ENCODE measurements at regions not wholly inside any gene's neighbourhood (a gene's known extent, or its start where the extent isn't known, plus 50 kb on each side); places are given as distances from the start of the nearest gene placed in this dataset.

GRCh38 chr12:38384816-38385378, 68.3 kb downstream of the ALG10B start:
- Histone ChIP-seq H3K27ac (no peak overlapping the region), H3K4me1 (peaks cover 0 to 15% (median 0%) of the 10 kb centered on the region in 4 donors), H3K27me3 (no peaks in the 10 kb centered on the region), H3K9me3 (no peaks in the 10 kb centered on the region), H3K4me3 (no peak overlapping the region), H3K36me3 (no peaks in the 10 kb centered on the region)
- peak in 1 of 3 donors; percentile 30 for DNase-seq
- ATAC-seq = no peak
- 77% methylated on average over 2 of the region's 9 CpGs for WGBS (ENCODE audit: insufficient coverage, low coverage, low lambda C conversion rate, missing lambda C conversion rate)
- intact Hi-C loops (cut with DNase I) = no loop called here
- no peak for TF ChIP-seq POLR2A (IDR thresholded peaks at IDR 0.05)
- TF ChIP-seq CTCF (IDR thresholded peaks at IDR 0.05) = no peak

- Histone ChIP-seq H3K4me1 (peaks cover 0 to 15% (median 0%) of the 10 kb centered on the region in 4 donors), H3K4me3 (no peak overlapping the region), H3K27me3 (no peaks in the 10 kb centered on the region), H3K36me3 (no peaks in the 10 kb centered on the region), H3K27ac (no peak overlapping the region), H3K9me3 (no peaks in the 10 kb centered on the region)
- ATAC-seq = no peak
- TF ChIP-seq CTCF (IDR thresholded peaks at IDR 0.05) (no peak), POLR2A (IDR thresholded peaks at IDR 0.05) (no peak)
- no peak for DNase-seq
- intact Hi-C loops (cut with DNase I) = no loop called here
- 29% methylated on average over 1 of the region's 1 CpG for WGBS (ENCODE audit: insufficient coverage, low coverage, low lambda C conversion rate, missing lambda C conversion rate)
Measured at GRCh38 chr12:38385486-38385885, 68.9 kb downstream of the ALG10B start.

- Histone ChIP-seq H3K27me3 (no peaks in the 10 kb centered on the region), H3K27ac (no peak overlapping the region), H3K36me3 (no peaks in the 10 kb centered on the region), H3K4me1 (peaks cover 0 to 15% (median 0%) of the 10 kb centered on the region in 4 donors), H3K9me3 (no peaks in the 10 kb centered on the region), H3K4me3 (no peak overlapping the region)
- ATAC-seq (peak in 2 of 4 donors; percentile 22 to 36), DNase-seq (no peak)
- intact Hi-C loops (cut with DNase I) = no loop called here
- no peak for TF ChIP-seq POLR2A (IDR thresholded peaks at IDR 0.05)
- 23% methylated on average over 4 of the region's 4 CpGs for WGBS (ENCODE audit: insufficient coverage, low coverage, low lambda C conversion rate, missing lambda C conversion rate)
Measured at GRCh38 chr12:38386205-38386985, 69.8 kb downstream of the ALG10B start.

GRCh38 chr12:38389614-38390013, 73.0 kb downstream of the ALG10B start:
- Histone ChIP-seq H3K36me3 (no peaks in the 10 kb centered on the region), H3K9me3 (no peaks in the 10 kb centered on the region), H3K4me1 (peaks cover 0 to 15% (median 0%) of the 10 kb centered on the region in 4 donors), H3K27me3 (no peaks in the 10 kb centered on the region), H3K27ac (no peak overlapping the region), H3K4me3 (no peak overlapping the region)
- intact Hi-C loops (cut with DNase I) = no loop called here
- DNase-seq (no peak), ATAC-seq (no peak)
- no peak for TF ChIP-seq POLR2A (IDR thresholded peaks at IDR 0.05)
- TF ChIP-seq CTCF (IDR thresholded peaks at IDR 0.05) = no peak

- DNase-seq (no peak), ATAC-seq (no peak)
- 17% methylated on average over 1 of the region's 1 CpG for WGBS (ENCODE audit: insufficient coverage, low coverage, low lambda C conversion rate, missing lambda C conversion rate)
- H3K9me3 ChIP-seq = no peaks in the 10 kb centered on the region
- no peak for TF ChIP-seq POLR2A (IDR thresholded peaks at IDR 0.05)
- no peak for TF ChIP-seq CTCF (IDR thresholded peaks at IDR 0.05)
- H3K36me3 ChIP-seq = no peaks in the 10 kb centered on the region
- no peaks in the 10 kb centered on the region for H3K27me3 ChIP-seq
- H3K27ac ChIP-seq = no peak overlapping the region
- H3K4me1 ChIP-seq = peaks cover 0 to 15% (median 0%) of the 10 kb centered on the region in 4 donors
- H3K4me3 ChIP-seq = no peak overlapping the region
- intact Hi-C loops (cut with DNase I) = no loop called here
Measured at GRCh38 chr12:38391007-38391406, 74.4 kb downstream of the ALG10B start.

Data from right lobe of liver (tissue), 6 donors.